ENCODE measurements at regions not wholly inside any gene's neighbourhood (a gene's known extent, or its start where the extent isn't known, plus 50 kb on each side); places are given as distances from the start of the nearest gene placed in this dataset.

DNA sequence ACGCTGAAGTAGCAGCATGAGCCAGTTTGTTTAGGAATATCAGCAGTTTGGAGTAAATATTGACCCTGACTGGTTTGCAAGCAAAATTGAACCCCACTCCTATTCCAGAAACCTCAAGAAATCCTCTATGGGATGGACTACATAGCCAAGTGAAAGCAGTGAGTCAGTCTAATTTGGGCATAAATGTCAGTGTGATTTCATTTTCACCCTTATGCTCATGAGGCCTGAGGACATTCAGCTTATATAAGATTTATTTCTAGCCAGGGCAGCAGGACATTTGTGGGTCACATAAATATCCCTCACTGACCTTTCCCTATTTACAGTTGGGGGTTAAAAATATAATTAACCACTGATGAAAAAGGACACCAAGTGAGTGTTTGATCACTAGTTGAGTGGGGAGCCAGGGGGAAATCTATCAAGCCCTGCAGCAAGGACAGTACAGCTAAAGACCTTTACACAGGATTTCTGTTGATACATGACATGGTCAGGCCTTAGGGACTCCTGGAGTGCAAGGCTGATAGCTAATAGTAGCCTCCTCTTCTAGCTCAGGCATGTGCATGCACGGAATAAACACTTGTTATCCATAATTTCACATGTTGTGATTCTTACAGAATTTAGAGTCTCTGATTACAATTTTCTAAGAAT, 996.9 kb upstream of the GRIA3 start:
- H3K9ac ChIP-seq (ENCODE audit: low read depth in 1 of 2, low read length in 2 of 2): no peak overlapping the region
- no peak for DNase-seq (ENCODE audit: low spot score)
- H3K27ac ChIP-seq (ENCODE audit: low read depth in 1 of 2, low read length in 2 of 2): no peak overlapping the region
- no peak overlapping the region for H3K4me3 ChIP-seq (ENCODE audit: low read depth in 1 of 3, low read length in 3 of 3)
- 33% methylated on average over 2 of the region's 2 CpGs for WGBS
- TF ChIP-seq GABPA (IDR thresholded peaks at IDR 0.05 in 1 of 2, conservative IDR thresholded peaks at IDR 0.05 in 1 of 2) (no peak), JUND (IDR thresholded peaks at IDR 0.05) (no peak), YY1 (IDR thresholded peaks at IDR 0.05) (no peak), TAF1 (conservative IDR thresholded peaks at IDR 0.05) (no peak), NR2F2 (IDR thresholded peaks at IDR 0.05) (no peak), HNF4G (IDR thresholded peaks at IDR 0.05) (no peak), FOXA1 (IDR thresholded peaks at IDR 0.05) (no peak), EGR1 (IDR thresholded peaks at IDR 0.05; ENCODE audit: low read depth in 2 of 2) (no peak)
- TF ChIP-seq, protein P1, sequence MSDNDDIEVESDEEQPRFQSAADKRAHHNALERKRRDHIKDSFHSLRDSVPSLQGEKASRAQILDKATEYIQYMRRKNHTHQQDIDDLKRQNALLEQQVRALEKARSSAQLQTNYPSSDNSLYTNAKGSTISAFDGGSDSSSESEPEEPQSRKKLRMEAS (IDR thresholded peaks at IDR 0.05): no peak
- TF ChIP-seq, protein P2, sequence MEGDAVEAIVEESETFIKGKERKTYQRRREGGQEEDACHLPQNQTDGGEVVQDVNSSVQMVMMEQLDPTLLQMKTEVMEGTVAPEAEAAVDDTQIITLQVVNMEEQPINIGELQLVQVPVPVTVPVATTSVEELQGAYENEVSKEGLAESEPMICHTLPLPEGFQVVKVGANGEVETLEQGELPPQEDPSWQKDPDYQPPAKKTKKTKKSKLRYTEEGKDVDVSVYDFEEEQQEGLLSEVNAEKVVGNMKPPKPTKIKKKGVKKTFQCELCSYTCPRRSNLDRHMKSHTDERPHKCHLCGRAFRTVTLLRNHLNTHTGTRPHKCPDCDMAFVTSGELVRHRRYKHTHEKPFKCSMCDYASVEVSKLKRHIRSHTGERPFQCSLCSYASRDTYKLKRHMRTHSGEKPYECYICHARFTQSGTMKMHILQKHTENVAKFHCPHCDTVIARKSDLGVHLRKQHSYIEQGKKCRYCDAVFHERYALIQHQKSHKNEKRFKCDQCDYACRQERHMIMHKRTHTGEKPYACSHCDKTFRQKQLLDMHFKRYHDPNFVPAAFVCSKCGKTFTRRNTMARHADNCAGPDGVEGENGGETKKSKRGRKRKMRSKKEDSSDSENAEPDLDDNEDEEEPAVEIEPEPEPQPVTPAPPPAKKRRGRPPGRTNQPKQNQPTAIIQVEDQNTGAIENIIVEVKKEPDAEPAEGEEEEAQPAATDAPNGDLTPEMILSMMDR (IDR thresholded peaks at IDR 0.05; ENCODE audit: low read depth, low read length, missing input control): no peak
- TF ChIP-seq, protein P3, sequence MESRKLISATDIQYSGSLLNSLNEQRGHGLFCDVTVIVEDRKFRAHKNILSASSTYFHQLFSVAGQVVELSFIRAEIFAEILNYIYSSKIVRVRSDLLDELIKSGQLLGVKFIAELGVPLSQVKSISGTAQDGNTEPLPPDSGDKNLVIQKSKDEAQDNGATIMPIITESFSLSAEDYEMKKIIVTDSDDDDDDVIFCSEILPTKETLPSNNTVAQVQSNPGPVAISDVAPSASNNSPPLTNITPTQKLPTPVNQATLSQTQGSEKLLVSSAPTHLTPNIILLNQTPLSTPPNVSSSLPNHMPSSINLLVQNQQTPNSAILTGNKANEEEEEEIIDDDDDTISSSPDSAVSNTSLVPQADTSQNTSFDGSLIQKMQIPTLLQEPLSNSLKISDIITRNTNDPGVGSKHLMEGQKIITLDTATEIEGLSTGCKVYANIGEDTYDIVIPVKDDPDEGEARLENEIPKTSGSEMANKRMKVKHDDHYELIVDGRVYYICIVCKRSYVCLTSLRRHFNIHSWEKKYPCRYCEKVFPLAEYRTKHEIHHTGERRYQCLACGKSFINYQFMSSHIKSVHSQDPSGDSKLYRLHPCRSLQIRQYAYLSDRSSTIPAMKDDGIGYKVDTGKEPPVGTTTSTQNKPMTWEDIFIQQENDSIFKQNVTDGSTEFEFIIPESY (IDR thresholded peaks at IDR 0.05): no peak
- H3K9me3 ChIP-seq (ENCODE audit: control insufficient read depth in 4 of 4, low read length in 3 of 4): no peaks in the 10 kb centered on the region
- no peaks in the 10 kb centered on the region for H3K27me3 ChIP-seq (ENCODE audit: control insufficient read depth in 4 of 4, insufficient read depth in 4 of 4, low read length in 3 of 4)
- no peaks in the 10 kb centered on the region for H3K4me1 ChIP-seq (ENCODE audit: control insufficient read depth in 4 of 4, insufficient read depth in 4 of 4, low read length in 3 of 4)
- H3K36me3 ChIP-seq (ENCODE audit: control insufficient read depth in 4 of 4, insufficient read depth in 3 of 4, low read depth in 1 of 4, low read length in 3 of 4): no peaks in the 10 kb centered on the region

DNA sequence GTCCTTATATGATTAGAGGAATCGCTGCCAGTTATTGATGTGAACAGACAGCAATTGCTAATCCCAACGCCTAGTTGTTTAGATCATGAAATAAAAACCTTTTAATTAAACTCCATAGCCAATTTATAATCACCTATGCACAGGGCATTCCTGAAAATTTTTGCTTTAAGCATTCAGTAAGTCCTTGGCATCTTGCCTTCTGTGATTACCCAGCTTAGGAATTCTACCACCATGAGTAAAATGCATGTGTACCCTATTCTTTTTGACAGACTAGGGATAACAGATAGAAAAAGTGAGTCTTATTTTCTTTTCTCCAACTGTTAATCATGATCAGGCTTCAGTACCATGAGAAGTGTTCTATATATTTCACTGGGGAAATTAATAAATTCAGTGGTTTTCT, 995.3 kb upstream of the GRIA3 start:
- TF ChIP-seq, protein P4, sequence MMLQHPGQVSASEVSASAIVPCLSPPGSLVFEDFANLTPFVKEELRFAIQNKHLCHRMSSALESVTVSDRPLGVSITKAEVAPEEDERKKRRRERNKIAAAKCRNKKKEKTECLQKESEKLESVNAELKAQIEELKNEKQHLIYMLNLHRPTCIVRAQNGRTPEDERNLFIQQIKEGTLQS (IDR thresholded peaks at IDR 0.05): no peak
- TF ChIP-seq GABPA (IDR thresholded peaks at IDR 0.05 in 1 of 2, conservative IDR thresholded peaks at IDR 0.05 in 1 of 2) (no peak), RXRA (IDR thresholded peaks at IDR 0.05) (no peak), SP1 (IDR thresholded peaks at IDR 0.05) (no peak)

DNA sequence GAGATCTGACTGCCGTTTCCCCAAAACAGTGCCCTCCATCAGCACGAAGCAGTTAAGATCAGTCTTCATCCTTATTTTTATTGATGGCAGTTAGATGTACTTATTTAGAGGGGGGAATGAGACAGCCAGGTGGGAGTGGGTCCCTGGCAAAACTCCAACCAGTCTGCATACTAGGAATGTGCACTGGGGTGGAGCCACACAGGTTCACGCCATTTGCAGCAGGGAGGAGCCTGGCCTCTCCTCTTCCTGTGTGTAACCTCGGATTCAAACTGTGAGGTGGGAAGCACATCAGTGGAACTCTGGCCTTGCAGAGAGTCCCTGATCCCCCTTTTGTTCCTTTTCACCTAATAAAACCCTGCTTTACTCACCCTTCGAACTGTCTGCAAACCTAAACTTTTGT, 987.7 kb upstream of the GRIA3 start:
- TF ChIP-seq HNF4A (conservative IDR thresholded peaks at IDR 0.05): no peak
- DNase-seq (ENCODE audit: low spot score): no peak
- WGBS: 53% methylated on average over 5 of the region's 5 CpGs
- Histone ChIP-seq H3K27me3 (ENCODE audit: control insufficient read depth in 4 of 4, insufficient read depth in 4 of 4, low read length in 3 of 4) (peaks cover 0 to 4% (median 0%) of the 10 kb centered on the region in 4 donors), H3K9me3 (ENCODE audit: control insufficient read depth in 4 of 4, low read length in 3 of 4) (no peaks in the 10 kb centered on the region), H3K36me3 (ENCODE audit: control insufficient read depth in 4 of 4, insufficient read depth in 3 of 4, low read depth in 1 of 4, low read length in 3 of 4) (no peaks in the 10 kb centered on the region), H3K27ac (ENCODE audit: low read depth in 1 of 2, low read length in 2 of 2) (no peak overlapping the region), H3K9ac (ENCODE audit: low read depth in 1 of 2, low read length in 2 of 2) (no peak overlapping the region), H3K4me3 (ENCODE audit: low read depth in 1 of 3, low read length in 3 of 3) (no peak overlapping the region), H3K4me1 (ENCODE audit: control insufficient read depth in 4 of 4, insufficient read depth in 4 of 4, low read length in 3 of 4) (no peaks in the 10 kb centered on the region)

More for the DNA sequence above, 995.3 kb upstream of the GRIA3 start:
- Histone ChIP-seq H3K4me3 (ENCODE audit: low read depth in 1 of 3, low read length in 3 of 3) (no peak overlapping the region), H3K9ac (ENCODE audit: low read depth in 1 of 2, low read length in 2 of 2) (no peak overlapping the region), H3K27ac (ENCODE audit: low read depth in 1 of 2, low read length in 2 of 2) (no peak overlapping the region), H3K27me3 (ENCODE audit: control insufficient read depth in 4 of 4, insufficient read depth in 4 of 4, low read length in 3 of 4) (no peaks in the 10 kb centered on the region), H3K9me3 (ENCODE audit: control insufficient read depth in 4 of 4, low read length in 3 of 4) (no peaks in the 10 kb centered on the region), H3K4me1 (ENCODE audit: control insufficient read depth in 4 of 4, insufficient read depth in 4 of 4, low read length in 3 of 4) (no peaks in the 10 kb centered on the region), H3K36me3 (ENCODE audit: control insufficient read depth in 4 of 4, insufficient read depth in 3 of 4, low read depth in 1 of 4, low read length in 3 of 4) (no peaks in the 10 kb centered on the region)
- 68% methylated on average over 2 of the region's 2 CpGs for WGBS
- DNase-seq (ENCODE audit: low spot score): no peak
